SK-N-MC (cell line): ENCODE measurements at regions not wholly inside any gene's neighbourhood (a gene's known extent, or its start where the extent isn't known, plus 50 kb on each side); places are given as distances from the start of the nearest gene placed in this dataset.

Experiments used
- DNase-seq: peaks from one replicate; pipeline ENCODE4 v3.0.0-alpha.2; 2011; ENCODE audit warnings: low read depth, low spot score
- H3K27ac ChIP-seq: fragments of 200-600 bp; sonication (generic); 2 replicates; pipeline ENCODE4 v1.5.1; 2016; ENCODE audit warnings: mixed run types
- H3K36me3 ChIP-seq: fragments of 200-600 bp; sonication (generic); 2 replicates; pipeline ENCODE4 v1.6.1; 2017; ENCODE audit warnings: antibody characterized with exemption, low read length, mixed read lengths; ENCODE audit not compliant: insufficient read depth
- H3K4me3 ChIP-seq: fragments of 200-600 bp; sonication (generic); 2 replicates; pipeline ENCODE4 v1.5.1; 2016
- H3K9ac ChIP-seq: fragments of 200-600 bp; sonication (generic); 2 replicates; pipeline ENCODE4 v1.8.0; 2017; ENCODE audit warnings: mixed run types, mixed read lengths; ENCODE audit not compliant: insufficient read length
- H3K9me3 ChIP-seq: fragments of 200-600 bp; sonication (generic); 2 replicates; pipeline ENCODE4 v1.6.1; 2017; ENCODE audit warnings: low read depth, mild to moderate bottlenecking, antibody characterized with exemption, low read length, moderate library complexity, mixed read lengths
- EZH2 ChIP-seq: fragments of 200-600 bp; sonication (generic); IDR thresholded peaks from one replicate; pipeline ENCODE4 v1.6.1; 2017; ENCODE audit warnings: antibody characterized with exemption
- FOXP2 ChIP-seq: optimal IDR thresholded peaks from 2 replicates; pipeline ENCODE3; 2011; ENCODE audit warnings: mild to moderate bottlenecking, moderate library complexity; ENCODE audit not compliant: insufficient read depth; ENCODE audit errors: extremely low read length, control extremely low read depth
- POLR2AphosphoS5 ChIP-seq: IDR thresholded peaks from 2 replicates; pipeline ENCODE4 v1.6.1; 2012; ENCODE audit warnings: mild to moderate bottlenecking, low read depth, low read length, borderline replicate concordance

GRCh38 chr11:38100836-38101462, 1502.9 kb upstream of the RAG2 start:
- TF ChIP-seq POLR2AphosphoS5 (no peak), FOXP2 (no peak), EZH2 (no peak)
- DNase-seq, result no peak
- no peak overlapping the region for H3K4me3 ChIP-seq
- no peak overlapping the region for H3K9ac ChIP-seq
- H3K36me3 ChIP-seq, result no peaks in the 10 kb centered on the region
- H3K9me3 ChIP-seq, result no peaks in the 10 kb centered on the region
- H3K27ac ChIP-seq, result no peak overlapping the region

GRCh38 chr11:38095268-38095667, 1497.2 kb upstream of the RAG2 start:
- H3K27ac ChIP-seq, result no peak overlapping the region
- no peak overlapping the region for H3K9ac ChIP-seq
- TF ChIP-seq POLR2AphosphoS5 (no peak), FOXP2 (no peak), EZH2 (no peak)
- no peak overlapping the region for H3K4me3 ChIP-seq
- no peak for DNase-seq
- H3K9me3 ChIP-seq, result peaks cover 8% of the 10 kb centered on the region; the same call in 1 of the 2 replicates
- no peaks in the 10 kb centered on the region for H3K36me3 ChIP-seq

GRCh38 chr11:38089726-38090125, 1491.7 kb upstream of the RAG2 start:
- DNase-seq, result peak; percentile 86
- TF ChIP-seq FOXP2 (no peak), EZH2 (no peak), POLR2AphosphoS5 (no peak; the same call in 1 of the 2 replicates)
- no peaks in the 10 kb centered on the region for H3K36me3 ChIP-seq
- peak overlapping the region; percentile 78 for H3K27ac ChIP-seq
- no peak overlapping the region for H3K9ac ChIP-seq
- H3K9me3 ChIP-seq, result peaks cover 13% of the 10 kb centered on the region; the same call in 1 of the 2 replicates
- no peak overlapping the region for H3K4me3 ChIP-seq

- no peak overlapping the region for H3K4me3 ChIP-seq
- H3K36me3 ChIP-seq, result no peaks in the 10 kb centered on the region
- DNase-seq, result no peak
- no peak overlapping the region for H3K9ac ChIP-seq
- TF ChIP-seq FOXP2 (no peak), EZH2 (no peak), POLR2AphosphoS5 (no peak)
- H3K27ac ChIP-seq, result no peak overlapping the region
- H3K9me3 ChIP-seq, result no peaks in the 10 kb centered on the region
Measured at GRCh38 chr11:38060920-38061319, 1462.9 kb upstream of the RAG2 start.

GRCh38 chr11:38060136-38060535, 1462.1 kb upstream of the RAG2 start:
- no peak overlapping the region for H3K9ac ChIP-seq
- no peak for TF ChIP-seq FOXP2
- no peak for TF ChIP-seq POLR2AphosphoS5
- H3K4me3 ChIP-seq, result no peak overlapping the region
- H3K9me3 ChIP-seq, result no peaks in the 10 kb centered on the region
- no peaks in the 10 kb centered on the region for H3K36me3 ChIP-seq
- H3K27ac ChIP-seq, result no peak overlapping the region
- no peak for DNase-seq

- no peak overlapping the region for H3K27ac ChIP-seq
- no peak overlapping the region for H3K9ac ChIP-seq
- H3K4me3 ChIP-seq, result no peak overlapping the region
- no peaks in the 10 kb centered on the region for H3K36me3 ChIP-seq
- H3K9me3 ChIP-seq, result no peaks in the 10 kb centered on the region
- TF ChIP-seq FOXP2, result no peak
- no peak for TF ChIP-seq POLR2AphosphoS5
- no peak for TF ChIP-seq EZH2
- DNase-seq, result no peak
Measured at GRCh38 chr11:38046571-38047135, 1448.6 kb upstream of the RAG2 start.

GRCh38 chr11:38043060-38043459, 1445.0 kb upstream of the RAG2 start:
- no peak overlapping the region for H3K27ac ChIP-seq
- H3K9ac ChIP-seq, result no peak overlapping the region
- TF ChIP-seq POLR2AphosphoS5, result no peak
- TF ChIP-seq EZH2, result no peak
- no peak for TF ChIP-seq FOXP2
- no peaks in the 10 kb centered on the region for H3K9me3 ChIP-seq
- H3K4me3 ChIP-seq, result no peak overlapping the region
- H3K36me3 ChIP-seq, result no peaks in the 10 kb centered on the region
- no peak for DNase-seq

GRCh38 chr11:38038777-38039176, 1440.7 kb upstream of the RAG2 start:
- Histone ChIP-seq H3K4me3 (no peak overlapping the region), H3K9me3 (no peaks in the 10 kb centered on the region), H3K9ac (no peak overlapping the region)

More at GRCh38 chr11:38038777-38039176, 1440.7 kb upstream of the RAG2 start:
- no peak for DNase-seq
- Histone ChIP-seq H3K27ac (no peak overlapping the region), H3K36me3 (no peaks in the 10 kb centered on the region)
- TF ChIP-seq FOXP2, result no peak
- TF ChIP-seq EZH2, result no peak
- TF ChIP-seq POLR2AphosphoS5, result no peak
